Fibroblast of skin of abdomen (primary cell): ENCODE measurements at regions not wholly inside any gene's neighbourhood (a gene's known extent, or its start where the extent isn't known, plus 50 kb on each side); places are given as distances from the start of the nearest gene placed in this dataset.

Experiments
- DNase-seq: peaks from one replicate; pipeline ENCODE4 v3.0.0-alpha.2; 2013

GRCh38 chr4:10334506-10335028, 122.7 kb downstream of the ZNF518B start:
- no peak for DNase-seq

- DNase-seq, result no peak
Measured at GRCh38 chr4:10333942-10334341, 123.3 kb downstream of the ZNF518B start.

- no peak for DNase-seq
Measured at GRCh38 chr4:10326075-10326474, 131.2 kb downstream of the ZNF518B start.

- no peak for DNase-seq
Measured at GRCh38 chr4:10321931-10322330, 135.3 kb downstream of the ZNF518B start.

- DNase-seq, result no peak
Measured at GRCh38 chr4:10320130-10320529, 137.1 kb downstream of the ZNF518B start.

GRCh38 chr4:10317345-10317744, 139.9 kb downstream of the ZNF518B start:
- DNase-seq, result no peak

GRCh38 chr4:10316851-10317250, 140.4 kb downstream of the ZNF518B start:
- no peak for DNase-seq

- DNase-seq, result no peak
Measured at GRCh38 chr4:10315638-10316037, 141.6 kb downstream of the ZNF518B start.

GRCh38 chr4:10312568-10312967, 144.7 kb downstream of the ZNF518B start:
- no peak for DNase-seq

GRCh38 chr4:10311939-10312338, 145.3 kb downstream of the ZNF518B start:
- no peak for DNase-seq

- DNase-seq, result no peak
Measured at GRCh38 chr4:10305816-10306215, 151.4 kb downstream of the ZNF518B start.

GRCh38 chr4:10303291-10303690, 153.9 kb downstream of the ZNF518B start:
- no peak for DNase-seq

- no peak for DNase-seq
Measured at GRCh38 chr4:10302096-10302495, 155.1 kb downstream of the ZNF518B start.

- DNase-seq, result no peak
Measured at GRCh38 chr4:10299601-10300000, 157.6 kb downstream of the ZNF518B start.

GRCh38 chr4:10298681-10299080, 158.5 kb downstream of the ZNF518B start:
- no peak for DNase-seq

- no peak for DNase-seq
Measured at GRCh38 chr4:10296730-10297129, 160.5 kb downstream of the ZNF518B start.

GRCh38 chr4:10295301-10295700, 161.9 kb downstream of the ZNF518B start:
- no peak for DNase-seq

GRCh38 chr4:10289538-10289906, 167.7 kb downstream of the ZNF518B start:
- DNase-seq, result no peak

GRCh38 chr4:10288830-10289537, 168.2 kb downstream of the ZNF518B start:
- DNase-seq, result no peak

- DNase-seq, result no peak
Measured at GRCh38 chr4:10285028-10285427, 168.4 kb upstream of the WDR1 start.

- no peak for DNase-seq
Measured at GRCh38 chr4:10283761-10284160, 167.2 kb upstream of the WDR1 start.

- no peak for DNase-seq
Measured at GRCh38 chr4:10281996-10282395, 165.4 kb upstream of the WDR1 start.

- no peak for DNase-seq
Measured at GRCh38 chr4:10279261-10279660, 162.7 kb upstream of the WDR1 start.

GRCh38 chr4:10278071-10278470, 161.5 kb upstream of the WDR1 start:
- DNase-seq, result no peak

GRCh38 chr4:10276152-10276551, 159.6 kb upstream of the WDR1 start:
- no peak for DNase-seq
